ENCODE measurements at regions not wholly inside any gene's neighbourhood (a gene's known extent, or its start where the extent isn't known, plus 50 kb on each side); places are given as distances from the start of the nearest gene placed in this dataset.

DNA sequence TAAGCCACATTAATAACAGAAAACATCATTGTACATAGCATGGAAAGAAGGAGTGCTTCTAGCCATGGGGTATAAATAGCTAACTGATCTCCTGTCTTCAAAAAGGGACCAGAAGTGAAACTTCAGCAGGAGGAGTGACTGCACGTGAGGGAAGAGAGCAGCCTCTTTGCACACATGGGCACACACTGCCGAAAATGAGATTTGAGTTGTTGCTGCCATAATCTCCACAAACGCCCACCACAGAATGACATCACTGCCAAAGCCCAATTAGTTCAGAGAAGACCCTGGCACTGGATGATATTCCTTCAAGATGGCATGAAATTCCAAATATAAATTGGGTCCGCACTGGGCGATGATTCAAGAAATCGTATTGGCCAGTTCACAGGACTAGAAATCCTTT, 238.9 kb upstream of the NR4A3 start:
- H3K4me1 ChIP-seq (ENCODE audit: low read depth, poor library complexity, severe bottlenecking), result no peaks in the 10 kb centered on the region
- no peak overlapping the region for H3K27ac ChIP-seq
- H2AFZ ChIP-seq (ENCODE audit: low read depth), result no peak overlapping the region
- TF ChIP-seq CTCF (conservative IDR thresholded peaks at IDR 0.05; ENCODE audit: low read depth, low read length), result no peak
- H3K4me3 ChIP-seq (IDR thresholded peaks at IDR 0.05; ENCODE audit: insufficient read depth, low read depth, low read length), result no peak overlapping the region
- H4K20me1 ChIP-seq (ENCODE audit: insufficient read depth), result no peaks in the 10 kb centered on the region
- no peaks in the 10 kb centered on the region for H3K27me3 ChIP-seq (ENCODE audit: insufficient read depth, low read depth)
- no peak overlapping the region for H3K9ac ChIP-seq
- H3K4me2 ChIP-seq, result no peak overlapping the region
- no peaks in the 10 kb centered on the region for H3K79me2 ChIP-seq (ENCODE audit: insufficient read depth, low read depth)
- H3K36me3 ChIP-seq (ENCODE audit: insufficient read depth), result no peaks in the 10 kb centered on the region; the same call in 1 of the 2 replicates

DNA sequence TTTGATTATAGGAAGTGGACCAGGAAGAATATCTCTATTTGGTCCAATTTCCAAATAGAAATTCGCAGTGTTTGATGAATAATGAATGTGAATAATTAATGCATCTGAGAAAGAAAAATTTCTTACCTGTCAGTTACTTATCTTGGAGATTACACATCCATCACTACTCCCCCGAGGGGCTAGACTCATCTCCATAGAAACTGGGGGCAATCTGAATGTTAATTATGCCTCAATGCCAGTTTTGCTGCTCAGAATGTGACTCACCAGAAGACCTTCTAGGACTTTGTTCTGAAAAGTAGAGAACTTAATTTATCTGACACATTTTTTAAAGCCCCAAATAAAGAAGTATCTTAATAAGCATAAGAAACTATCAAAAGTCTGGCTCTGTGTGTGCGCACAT, 233.4 kb upstream of the NR4A3 start:
- peaks cover 8% of the 10 kb centered on the region for H3K4me1 ChIP-seq (ENCODE audit: low read depth, poor library complexity, severe bottlenecking)
- no peaks in the 10 kb centered on the region for H4K20me1 ChIP-seq (ENCODE audit: insufficient read depth)
- H2AFZ ChIP-seq (ENCODE audit: low read depth), result no peak overlapping the region
- no peak overlapping the region for H3K4me2 ChIP-seq
- H3K4me3 ChIP-seq (IDR thresholded peaks at IDR 0.05; ENCODE audit: insufficient read depth, low read depth, low read length), result no peak overlapping the region
- no peak overlapping the region for H3K27ac ChIP-seq
- H3K9ac ChIP-seq, result no peak overlapping the region
- no peak for TF ChIP-seq CTCF (conservative IDR thresholded peaks at IDR 0.05; ENCODE audit: low read depth, low read length)
- H3K36me3 ChIP-seq (ENCODE audit: insufficient read depth), result no peaks in the 10 kb centered on the region; the same call in 1 of the 2 replicates
- H3K27me3 ChIP-seq (ENCODE audit: insufficient read depth, low read depth), result no peaks in the 10 kb centered on the region
- no peaks in the 10 kb centered on the region for H3K79me2 ChIP-seq (ENCODE audit: insufficient read depth, low read depth)

- no peaks in the 10 kb centered on the region for H4K20me1 ChIP-seq (ENCODE audit: insufficient read depth)
- TF ChIP-seq CTCF (conservative IDR thresholded peaks at IDR 0.05; ENCODE audit: low read depth, low read length), result no peak
- H3K79me2 ChIP-seq (ENCODE audit: insufficient read depth, low read depth), result no peaks in the 10 kb centered on the region
- no peak overlapping the region for H3K27ac ChIP-seq
- H3K4me3 ChIP-seq (IDR thresholded peaks at IDR 0.05; ENCODE audit: insufficient read depth, low read depth, low read length), result no peak overlapping the region
- no peaks in the 10 kb centered on the region for H3K27me3 ChIP-seq (ENCODE audit: insufficient read depth, low read depth)
- no peaks in the 10 kb centered on the region; the same call in 1 of the 2 replicates for H3K36me3 ChIP-seq (ENCODE audit: insufficient read depth)
- H3K4me2 ChIP-seq, result no peak overlapping the region
- no peak overlapping the region for H3K9ac ChIP-seq
- no peak overlapping the region for H2AFZ ChIP-seq (ENCODE audit: low read depth)
- H3K4me1 ChIP-seq (ENCODE audit: low read depth, poor library complexity, severe bottlenecking), result peaks cover 11% of the 10 kb centered on the region
These were observed 232.9 kb upstream of the NR4A3 start for GRCh38 chr9:99588747-99589146.

- no peaks in the 10 kb centered on the region for H3K79me2 ChIP-seq (ENCODE audit: insufficient read depth, low read depth)
- no peaks in the 10 kb centered on the region for H4K20me1 ChIP-seq (ENCODE audit: insufficient read depth)
- no peak overlapping the region for H3K27ac ChIP-seq
- H2AFZ ChIP-seq (ENCODE audit: low read depth), result no peak overlapping the region
- H3K4me2 ChIP-seq, result no peak overlapping the region
- no peaks in the 10 kb centered on the region for H3K27me3 ChIP-seq (ENCODE audit: insufficient read depth, low read depth)
- TF ChIP-seq CTCF (conservative IDR thresholded peaks at IDR 0.05; ENCODE audit: low read depth, low read length), result no peak
- peaks cover 11% of the 10 kb centered on the region for H3K4me1 ChIP-seq (ENCODE audit: low read depth, poor library complexity, severe bottlenecking)
- no peaks in the 10 kb centered on the region for H3K36me3 ChIP-seq (ENCODE audit: insufficient read depth)
- no peak overlapping the region for H3K9ac ChIP-seq
- H3K4me3 ChIP-seq (IDR thresholded peaks at IDR 0.05; ENCODE audit: insufficient read depth, low read depth, low read length), result no peak overlapping the region
These were observed 231.3 kb upstream of the NR4A3 start for GRCh38 chr9:99590410-99590809.
